ENCODE measurements at regions not wholly inside any gene's neighbourhood (a gene's known extent, or its start where the extent isn't known, plus 50 kb on each side); places are given as distances from the start of the nearest gene placed in this dataset.
"Not testable (repeated sequence)": the region's sequence is repeated elsewhere in the genome, so short reads cannot be mapped to it uniquely, and the experiment has no call there.

DNA sequence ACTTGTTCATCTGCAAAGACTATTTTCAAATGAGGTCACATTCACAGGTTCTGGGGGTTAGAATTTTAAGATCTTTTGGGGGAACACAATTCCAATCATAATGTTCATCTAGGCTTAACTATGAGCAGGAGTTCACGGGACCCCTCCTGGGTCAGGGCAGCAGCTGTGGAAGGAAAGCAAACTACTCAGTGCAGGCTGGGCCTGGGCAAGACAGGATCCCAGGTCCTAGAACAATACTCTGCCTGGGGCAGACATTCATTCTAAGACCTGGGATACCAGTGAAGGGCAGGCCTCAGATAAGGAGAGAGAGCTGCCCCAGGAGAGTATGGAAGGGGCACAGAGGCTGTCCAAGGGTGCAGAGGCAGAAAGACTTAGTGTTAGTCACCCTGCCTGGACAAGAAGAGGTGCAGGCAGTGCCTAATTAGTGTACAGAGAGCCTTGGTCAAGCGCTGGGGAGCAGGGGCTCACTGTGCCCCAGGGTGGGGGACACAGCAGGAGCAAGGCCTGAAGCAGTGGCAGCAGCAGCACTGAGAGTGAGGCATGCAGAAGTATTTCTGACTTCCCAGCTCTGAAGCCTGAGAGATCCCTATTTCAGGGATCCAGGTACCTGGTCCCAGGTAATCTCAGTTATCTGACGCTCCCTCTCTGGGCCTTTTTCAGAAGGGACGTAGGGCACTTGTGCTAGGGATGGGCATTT is 123.0 kb upstream of the MAMLD1 start:
- ATAC-seq (no peak), DNase-seq (no peak)

DNA sequence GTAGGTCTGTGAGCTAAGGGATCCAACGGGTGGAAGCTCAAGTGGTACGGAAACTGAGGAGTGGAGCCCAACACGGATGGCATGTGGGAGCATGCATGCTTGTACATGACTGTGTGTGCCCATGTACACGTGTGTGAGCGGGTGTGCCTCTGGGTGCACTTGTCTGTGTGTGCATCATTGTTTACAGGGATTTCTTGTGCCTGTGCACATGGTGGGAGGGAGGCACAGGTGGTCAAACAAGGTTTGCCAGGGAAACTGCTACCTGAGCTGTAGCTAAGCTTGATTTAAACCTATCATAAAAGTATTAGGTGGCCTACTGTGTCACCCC is 122.5 kb upstream of the MAMLD1 start:
- ATAC-seq (no peak), DNase-seq (no peak)

GRCh38 chrX:150253959-150254620 is 109.0 kb upstream of the MAMLD1 start:
- no peak for ATAC-seq
- DNase-seq, result no peak

DNA sequence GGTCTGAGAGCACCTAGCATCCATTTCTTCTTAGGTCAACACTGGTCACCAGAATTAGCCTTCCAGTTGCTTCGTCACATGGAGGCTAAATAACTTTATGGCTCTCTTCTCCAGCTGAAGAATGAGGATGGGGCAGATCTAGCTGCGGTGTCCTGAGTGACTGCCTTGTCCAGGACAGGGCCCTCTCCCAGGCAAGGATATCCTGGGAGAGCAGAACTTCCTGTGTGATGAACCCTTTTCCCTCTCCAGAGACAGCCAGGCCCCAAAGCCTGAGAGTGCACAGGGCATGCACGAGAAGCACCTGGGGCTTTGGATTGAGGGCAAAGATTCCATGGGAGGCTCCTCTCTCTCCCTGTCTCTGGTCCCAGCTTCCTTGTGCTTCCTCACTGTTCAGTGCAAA is 108.2 kb upstream of the MAMLD1 start:
- ATAC-seq, result no peak
- DNase-seq, result no peak

GRCh38 chrX:150255441-150256296 is 107.4 kb upstream of the MAMLD1 start:
- DNase-seq (no peak), ATAC-seq (no peak)

- DNase-seq, result no peak
- peak; percentile 55 for ATAC-seq
Observed at GRCh38 chrX:150256297-150256650, 106.8 kb upstream of the MAMLD1 start.

DNA sequence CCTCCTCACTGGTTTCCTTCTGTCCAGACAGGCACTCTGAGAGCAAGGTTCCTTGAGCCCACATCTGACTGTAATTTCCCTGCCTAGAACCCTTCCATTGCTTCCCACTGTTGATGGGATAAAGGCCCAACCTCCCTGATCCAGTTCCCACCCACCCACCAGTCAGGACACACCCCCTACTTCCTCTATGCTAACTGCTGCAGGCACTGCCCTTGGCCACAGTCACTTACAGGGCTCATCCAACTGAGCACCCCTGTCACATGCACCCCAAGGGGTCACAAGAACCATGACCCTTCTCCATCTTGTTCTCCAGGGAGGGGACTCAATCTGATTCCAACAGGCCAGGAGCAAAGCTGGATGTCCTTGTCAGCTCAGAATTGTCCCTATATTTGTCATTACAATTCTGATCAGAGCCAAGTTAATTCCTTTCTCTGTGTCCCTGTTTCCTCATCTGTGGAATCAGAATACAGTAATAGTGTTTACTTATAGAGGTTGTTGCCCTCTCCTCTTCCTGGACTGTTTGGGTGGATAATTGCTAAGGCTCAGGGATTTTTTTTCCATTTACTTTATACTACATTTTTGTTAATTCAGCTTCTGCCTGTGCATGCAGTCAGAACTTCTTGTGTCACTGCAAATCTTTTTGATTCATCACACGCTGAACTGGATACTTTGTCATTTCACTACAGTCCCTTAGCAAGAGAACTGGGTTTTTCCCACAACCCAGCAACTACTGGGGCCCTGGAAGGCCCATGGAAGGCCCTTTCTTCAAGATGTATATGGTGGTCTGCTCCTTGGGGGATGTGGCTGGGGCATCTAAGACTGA is 105.6 kb upstream of the MAMLD1 start:
- no peak for ATAC-seq
- DNase-seq, result no peak

DNA sequence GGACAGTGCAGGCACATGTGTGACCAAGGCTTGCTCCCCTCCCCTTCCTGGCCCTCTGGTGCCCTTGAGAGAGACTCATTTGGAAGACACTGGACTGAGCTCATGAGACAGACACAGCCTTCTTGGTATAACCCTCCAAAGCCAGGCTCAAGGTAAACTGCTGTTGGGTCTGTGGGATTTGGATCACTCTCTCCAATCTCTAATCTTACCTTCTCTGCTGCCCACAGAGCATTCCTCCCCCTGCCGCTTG is 105.0 kb upstream of the MAMLD1 start:
- ATAC-seq (no peak), DNase-seq (no peak)

DNA sequence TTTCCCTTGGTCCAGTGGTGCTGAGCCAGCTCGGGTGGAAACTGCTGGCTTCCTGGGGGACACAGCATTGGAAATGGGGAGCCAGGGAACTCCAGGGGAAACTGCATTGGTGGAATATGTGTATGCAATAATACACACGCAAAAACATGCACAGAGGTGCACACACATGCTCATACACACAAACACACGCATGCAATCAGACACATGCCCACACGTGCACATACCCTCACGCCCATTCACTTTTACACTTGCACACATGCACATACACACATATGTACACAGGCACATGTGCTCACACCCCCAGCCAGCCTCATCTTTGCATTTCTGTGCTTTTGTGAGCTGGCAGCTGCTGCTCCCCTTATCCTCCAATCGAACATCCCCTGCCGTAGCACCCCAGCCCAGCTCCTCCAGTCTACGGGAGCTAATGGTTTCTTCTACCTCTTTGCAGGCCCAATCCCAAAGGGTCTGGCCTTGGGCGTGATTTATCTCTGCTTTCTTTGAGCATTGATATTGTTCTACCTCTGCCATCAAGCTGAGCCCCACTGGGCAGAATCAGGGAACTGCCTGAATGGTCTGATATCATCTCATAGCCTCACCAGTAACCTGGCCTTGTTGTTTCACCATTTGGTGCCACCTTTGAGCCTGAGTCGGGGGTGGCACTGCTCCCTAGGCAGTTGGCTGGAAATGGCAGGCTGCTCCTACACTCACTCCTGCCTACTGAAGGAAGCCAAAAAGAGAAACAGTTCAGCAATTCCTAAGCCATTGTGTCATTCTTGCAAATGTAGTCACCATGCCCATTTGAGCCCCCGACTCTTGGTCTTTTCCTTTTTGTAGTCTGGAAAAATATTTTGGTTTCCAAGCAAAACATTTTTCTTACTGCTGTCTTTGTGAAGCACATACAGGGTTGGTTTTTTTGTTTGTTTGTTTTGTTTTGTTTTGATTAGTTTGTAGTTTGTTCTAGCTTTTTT is 104.4 kb upstream of the MAMLD1 start:
- ATAC-seq (no peak), DNase-seq (no peak)

GRCh38 chrX:150262456-150262855 is 100.7 kb upstream of the MAMLD1 start:
- DNase-seq (no peak), ATAC-seq (no peak)

DNA sequence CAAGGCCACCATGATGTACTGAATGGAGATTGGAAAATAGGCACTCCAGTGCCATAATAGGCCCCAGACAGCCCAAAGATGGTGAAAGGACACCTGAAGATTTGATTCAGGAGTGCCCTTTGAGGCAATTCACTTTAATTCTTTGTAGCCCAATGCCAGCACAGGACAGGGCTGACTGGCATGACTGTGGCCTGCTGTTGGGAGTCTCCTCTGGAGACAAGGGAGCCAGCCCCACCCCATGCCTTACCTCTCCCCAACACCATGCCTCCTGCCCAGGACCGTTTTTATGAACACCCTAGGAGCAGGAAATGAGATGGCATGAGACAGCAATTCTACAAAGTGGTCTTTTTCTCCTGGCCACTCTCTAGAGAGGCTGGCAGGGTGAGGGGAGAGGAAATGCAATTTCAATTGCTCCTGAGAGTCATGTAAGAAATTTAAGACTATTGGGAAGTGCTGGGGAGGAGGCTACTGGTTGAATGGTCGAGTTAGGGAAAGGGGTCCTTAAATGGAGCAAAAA is 94.2 kb upstream of the MAMLD1 start:
- ATAC-seq, result no peak
- DNase-seq, result no peak

DNA sequence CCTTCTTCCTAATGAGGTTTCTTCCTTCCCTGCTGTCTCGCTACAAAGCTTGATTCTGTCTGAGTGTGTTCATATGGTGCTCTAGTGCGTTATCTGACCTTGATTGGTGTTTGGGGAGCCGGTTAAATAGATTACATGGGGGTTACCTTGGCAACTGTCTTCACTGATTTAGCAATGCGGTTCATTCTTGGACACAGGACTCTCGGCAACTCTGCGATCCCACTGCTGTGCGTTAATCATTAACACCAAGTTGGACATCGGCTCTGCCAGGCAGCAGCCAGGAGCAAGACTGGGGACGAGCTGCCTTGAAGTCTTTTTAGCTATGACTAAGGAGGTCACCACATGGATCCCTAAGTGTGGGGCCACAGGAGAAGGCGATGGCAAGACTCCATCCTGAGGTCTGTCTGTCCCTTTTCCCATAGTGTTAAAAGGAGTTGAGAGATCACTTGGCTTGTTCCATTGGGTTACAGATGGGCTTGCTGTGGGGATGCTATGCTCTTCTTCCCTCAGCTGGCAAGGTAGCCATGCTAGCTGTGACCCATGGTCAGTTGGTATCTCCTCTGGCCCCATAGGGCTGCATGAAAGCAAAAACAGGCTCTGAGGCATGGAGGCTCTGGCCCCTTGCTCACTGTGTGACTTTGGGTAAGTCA is 93.4 kb upstream of the MAMLD1 start:
- DNase-seq (no peak), ATAC-seq (no peak)

GRCh38 chrX:150270622-150271021 is 92.5 kb upstream of the MAMLD1 start:
- DNase-seq, result no peak
- ATAC-seq, result no peak

GRCh38 chrX:150273575-150274294 is 89.4 kb upstream of the MAMLD1 start:
- not testable (repeated sequence) for DNase-seq, ATAC-seq

DNA sequence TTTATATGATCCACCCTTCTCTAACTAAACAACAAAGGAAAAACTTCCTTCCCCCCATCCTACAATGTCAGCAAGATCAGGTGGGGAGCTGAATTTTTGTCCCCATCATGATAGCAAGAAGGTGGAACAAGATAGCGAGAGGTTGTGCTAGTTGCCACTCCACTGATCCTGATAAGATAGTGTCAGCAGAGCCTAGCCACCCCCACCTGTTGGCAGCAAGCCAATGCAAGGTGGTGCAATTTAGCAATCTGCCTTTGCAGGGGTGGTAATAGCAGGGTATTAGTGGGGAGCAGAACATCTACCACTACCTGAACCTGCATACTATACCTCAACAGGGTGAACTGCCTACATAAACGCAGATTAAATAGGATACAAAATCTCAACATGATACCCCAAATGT is 80.2 kb upstream of the MAMLD1 start:
- DNase-seq, result no peak
- ATAC-seq, result no peak

GRCh38 chrX:150291014-150291413 is 72.1 kb upstream of the MAMLD1 start:
- ATAC-seq, result no peak

GRCh38 chrX:150293311-150294013 is 69.7 kb upstream of the MAMLD1 start:
- no peak for DNase-seq
- no peak for ATAC-seq

More at GRCh38 chrX:150291014-150291413, 72.1 kb upstream of the MAMLD1 start:
- DNase-seq, result no peak

DNA sequence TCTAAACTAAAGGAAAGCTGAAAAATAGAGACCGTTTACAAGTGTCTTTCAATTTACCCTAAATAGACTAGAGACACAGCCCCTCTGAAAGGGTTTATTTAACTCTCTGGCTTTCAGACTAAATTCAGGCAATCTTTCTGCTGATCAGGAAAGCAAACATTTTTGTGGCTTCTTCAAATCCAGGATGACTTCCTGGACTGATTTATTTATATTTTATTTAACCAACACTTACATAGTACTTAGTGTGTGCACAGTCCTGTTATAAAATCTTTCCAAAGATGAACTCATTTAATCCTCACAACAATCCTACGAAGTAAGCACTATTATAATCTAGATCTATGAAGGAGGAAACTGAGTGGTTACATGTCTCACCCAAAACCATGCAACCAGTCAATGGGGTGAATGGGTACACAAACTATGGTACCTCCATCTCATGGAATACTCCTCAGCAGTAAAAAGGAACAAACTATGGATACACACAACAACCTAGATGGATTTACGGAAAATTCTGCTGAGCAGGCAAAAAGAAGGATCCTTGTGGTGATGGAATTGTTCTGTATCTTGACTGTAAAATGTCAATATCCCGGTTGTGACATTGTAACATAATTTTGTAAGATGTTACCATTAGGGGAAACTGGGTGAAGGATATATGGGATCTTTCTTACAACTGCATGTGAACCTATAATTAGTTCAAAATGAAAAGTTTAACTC is 64.1 kb upstream of the MAMLD1 start:
- ATAC-seq (no peak), DNase-seq (no peak)

GRCh38 chrX:150299579-150299978 is 63.5 kb upstream of the MAMLD1 start:
- ATAC-seq (no peak), DNase-seq (no peak)
